ENCODE measurements at regions not wholly inside any gene's neighbourhood (a gene's known extent, or its start where the extent isn't known, plus 50 kb on each side); places are given as distances from the start of the nearest gene placed in this dataset.

- ATAC-seq (ENCODE audit: low read depth): no peak
- H2BK120ac ChIP-seq (ENCODE audit: low read depth, low read length): no peak overlapping the region
- no peak overlapping the region for H2BK15ac ChIP-seq (ENCODE audit: low read depth, low read length)
- no peak overlapping the region for H3K56ac ChIP-seq (ENCODE audit: extremely low read depth, insufficient read depth, low read length)
- ChIA-PET CTCF (no interaction called here), POLR2A (ENCODE audit: unreplicated experiment) (no interaction called here)
- intact Hi-C loops (cut with micrococcal nuclease) (no loop called here), in situ Hi-C loops (cut with MboI; ENCODE audit: low sequenced_read_pairs) (no loop called here), dilution Hi-C loops (cut with HindIII; ENCODE audit: low sequenced_read_pairs, unreplicated experiment) (no loop called here)
- no peak overlapping the region for H2BK20ac ChIP-seq (ENCODE audit: low read depth, low read length)
- 85% methylated on average over 12 of the region's 15 CpGs; no CpG with 5 or more reads in 1 of the 2 experiments for WGBS, 2 experiments (ENCODE audit: extremely low coverage in 2 of 2, insufficient read length in 1 of 2)
- H3K79me1 ChIP-seq (ENCODE audit: low read depth in 1 of 2, low read length in 2 of 2): no peaks in the 10 kb centered on the region
- H3K9ac ChIP-seq (ENCODE audit: low read depth, low read length): no peak overlapping the region
- H3K14ac ChIP-seq (replicated peaks; ENCODE audit: low read depth, low read length): no peak overlapping the region
- H3K4me1 ChIP-seq (ENCODE audit: control insufficient read depth, insufficient read depth, low read length): no peaks in the 10 kb centered on the region
- no peak overlapping the region for H2AK9ac ChIP-seq (replicated peaks; ENCODE audit: low read depth, low read length, poor library complexity)
- H3K27me3 ChIP-seq (ENCODE audit: control insufficient read depth, insufficient read depth, low read length): no peaks in the 10 kb centered on the region
- no peak overlapping the region for H2AFZ ChIP-seq (replicated peaks; ENCODE audit: low read length, poor library complexity)
- H3K9me3 ChIP-seq (ENCODE audit: control insufficient read depth, insufficient read depth, low read length): peaks cover 14% of the 10 kb centered on the region
- no peak overlapping the region for H3K23ac ChIP-seq (ENCODE audit: low read depth, low read length)
- no peak overlapping the region for H4K91ac ChIP-seq (ENCODE audit: insufficient read depth, low read depth, low read length)
- no peak overlapping the region for H3K4ac ChIP-seq (ENCODE audit: low read depth, low read length)
- no peak overlapping the region for H3K4me2 ChIP-seq (ENCODE audit: low read depth, low read length)
- no peak for DNase-seq
- TF ChIP-seq RFX5 (IDR thresholded peaks at IDR 0.05; ENCODE audit: low read depth, low read length) (no peak), POLR2A (IDR thresholded peaks at IDR 0.05; ENCODE audit: low read depth, low read length) (no peak), BHLHE40 (IDR thresholded peaks at IDR 0.05; ENCODE audit: low read depth, low read length) (no peak), CTCF (conservative IDR thresholded peaks at IDR 0.05; ENCODE audit: low read depth, low read length) (no peak), ELK1 (IDR thresholded peaks at IDR 0.05; ENCODE audit: borderline replicate concordance, low read depth, low read length) (no peak)
- no peak overlapping the region for H2BK5ac ChIP-seq (ENCODE audit: low read depth, low read length, poor library complexity, severe bottlenecking)
- H3K18ac ChIP-seq (ENCODE audit: low read depth, low read length): no peak overlapping the region
- BruUV-seq (replicated peaks): no TSS peak
- H3K36me3 ChIP-seq (ENCODE audit: control insufficient read depth, insufficient read depth, low read length): no peaks in the 10 kb centered on the region
- H3K4me3 ChIP-seq (ENCODE audit: insufficient read depth, low read depth, low read length): no peak overlapping the region
- no peak overlapping the region for H4K5ac ChIP-seq (ENCODE audit: low read depth, low read length)
- no peaks in the 10 kb centered on the region for H4K20me1 ChIP-seq (ENCODE audit: insufficient read depth, low read length)
- H3K27ac ChIP-seq (ENCODE audit: insufficient read depth, low read length): no peak overlapping the region
- H2AK5ac ChIP-seq (ENCODE audit: low read depth, low read length): no peak overlapping the region
- H4K8ac ChIP-seq (ENCODE audit: low read depth in 2 of 2, low read length in 2 of 2): no peak overlapping the region
- no peaks in the 10 kb centered on the region for H3K9me1 ChIP-seq (ENCODE audit: insufficient read depth, low read length)
Observed at GRCh38 chr7:10476642-10477041, 497.0 kb upstream of the PHF14 start.

Measured in IMR-90 (cell line).